ENCODE measurements at regions not wholly inside any gene's neighbourhood (a gene's known extent, or its start where the extent isn't known, plus 50 kb on each side); places are given as distances from the start of the nearest gene placed in this dataset.

GRCh38 chr10:71135236-71135635 is 77.1 kb upstream of the UNC5B start:
- Histone ChIP-seq H3K36me3 (ENCODE audit: control insufficient read depth, insufficient read depth, low read length) (no peaks in the 10 kb centered on the region), H3K27ac (ENCODE audit: low read length) (no peak overlapping the region), H3K27me3 (ENCODE audit: control insufficient read depth, insufficient read depth, low read length) (no peaks in the 10 kb centered on the region), H3K9me3 (ENCODE audit: control insufficient read depth, insufficient read depth, low read length) (no peaks in the 10 kb centered on the region), H3K4me1 (ENCODE audit: control insufficient read depth, insufficient read depth, low read length) (peaks cover 8% of the 10 kb centered on the region), H3K4me3 (ENCODE audit: low read length) (no peak overlapping the region)
- no peaks in the 10 kb centered on the region for H3K9me3 Mint-ChIP-seq
- DNase-seq (no peak), ATAC-seq (no peak)
- WGBS (ENCODE audit: insufficient coverage): 90% methylated on average over 3 of the region's 3 CpGs
- peaks cover 7 to 9% of the 10 kb centered on the region in 2 donors for H3K4me1 Mint-ChIP-seq
- peaks cover 8 to 14% of the 10 kb centered on the region in 2 donors for H3K27me3 Mint-ChIP-seq (ENCODE audit: low read depth in 2 of 2)
- intact Hi-C loops (cut with micrococcal nuclease): no loop called here
- H3K4me3 Mint-ChIP-seq: no peak overlapping the region
- no peaks in the 10 kb centered on the region for H3K36me3 Mint-ChIP-seq
- no peak overlapping the region for H3K27ac Mint-ChIP-seq
- TF ChIP-seq, protein P1, sequence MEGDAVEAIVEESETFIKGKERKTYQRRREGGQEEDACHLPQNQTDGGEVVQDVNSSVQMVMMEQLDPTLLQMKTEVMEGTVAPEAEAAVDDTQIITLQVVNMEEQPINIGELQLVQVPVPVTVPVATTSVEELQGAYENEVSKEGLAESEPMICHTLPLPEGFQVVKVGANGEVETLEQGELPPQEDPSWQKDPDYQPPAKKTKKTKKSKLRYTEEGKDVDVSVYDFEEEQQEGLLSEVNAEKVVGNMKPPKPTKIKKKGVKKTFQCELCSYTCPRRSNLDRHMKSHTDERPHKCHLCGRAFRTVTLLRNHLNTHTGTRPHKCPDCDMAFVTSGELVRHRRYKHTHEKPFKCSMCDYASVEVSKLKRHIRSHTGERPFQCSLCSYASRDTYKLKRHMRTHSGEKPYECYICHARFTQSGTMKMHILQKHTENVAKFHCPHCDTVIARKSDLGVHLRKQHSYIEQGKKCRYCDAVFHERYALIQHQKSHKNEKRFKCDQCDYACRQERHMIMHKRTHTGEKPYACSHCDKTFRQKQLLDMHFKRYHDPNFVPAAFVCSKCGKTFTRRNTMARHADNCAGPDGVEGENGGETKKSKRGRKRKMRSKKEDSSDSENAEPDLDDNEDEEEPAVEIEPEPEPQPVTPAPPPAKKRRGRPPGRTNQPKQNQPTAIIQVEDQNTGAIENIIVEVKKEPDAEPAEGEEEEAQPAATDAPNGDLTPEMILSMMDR (IDR thresholded peaks at IDR 0.05): no peak

- Histone ChIP-seq H3K36me3 (ENCODE audit: control insufficient read depth, insufficient read depth, low read length) (no peaks in the 10 kb centered on the region), H3K9me3 (ENCODE audit: control insufficient read depth, insufficient read depth, low read length) (no peaks in the 10 kb centered on the region), H3K4me1 (ENCODE audit: control insufficient read depth, insufficient read depth, low read length) (peaks cover 8% of the 10 kb centered on the region), H3K27me3 (ENCODE audit: control insufficient read depth, insufficient read depth, low read length) (no peaks in the 10 kb centered on the region), H3K4me3 (ENCODE audit: low read length) (no peak overlapping the region), H3K27ac (ENCODE audit: low read length) (no peak overlapping the region)
- intact Hi-C loops (cut with micrococcal nuclease): no loop called here
- no peaks in the 10 kb centered on the region for H3K36me3 Mint-ChIP-seq
- no peak for DNase-seq
- peaks cover 7 to 9% of the 10 kb centered on the region in 2 donors for H3K4me1 Mint-ChIP-seq
- no peak overlapping the region for H3K4me3 Mint-ChIP-seq
- TF ChIP-seq, protein P1 (IDR thresholded peaks at IDR 0.05): no peak
- no peaks in the 10 kb centered on the region for H3K9me3 Mint-ChIP-seq
- 81% methylated on average over 8 of the region's 8 CpGs for WGBS (ENCODE audit: insufficient coverage)
- ATAC-seq: no peak
- no peak overlapping the region for H3K27ac Mint-ChIP-seq
- H3K27me3 Mint-ChIP-seq (ENCODE audit: low read depth in 2 of 2): peaks cover 0 to 17% of the 10 kb centered on the region in 2 donors
Measured at GRCh38 chr10:71136036-71136721, 76.2 kb upstream of the UNC5B start.

- Histone ChIP-seq H3K9me3 (ENCODE audit: control insufficient read depth, insufficient read depth, low read length) (no peaks in the 10 kb centered on the region), H3K36me3 (ENCODE audit: control insufficient read depth, insufficient read depth, low read length) (no peaks in the 10 kb centered on the region), H3K27me3 (ENCODE audit: control insufficient read depth, insufficient read depth, low read length) (no peaks in the 10 kb centered on the region), H3K4me3 (ENCODE audit: low read length) (no peak overlapping the region), H3K4me1 (ENCODE audit: control insufficient read depth, insufficient read depth, low read length) (no peaks in the 10 kb centered on the region), H3K27ac (ENCODE audit: low read length) (no peak overlapping the region)
- intact Hi-C loops (cut with micrococcal nuclease): no loop called here
- Mint-ChIP-seq H3K27me3 (ENCODE audit: low read depth in 2 of 2) (peaks cover 6 to 16% of the 10 kb centered on the region in 2 donors), H3K4me3 (no peak overlapping the region), H3K9me3 (no peaks in the 10 kb centered on the region), H3K4me1 (peaks cover 3 to 4% of the 10 kb centered on the region in 2 donors), H3K27ac (no peak overlapping the region), H3K36me3 (no peaks in the 10 kb centered on the region)
- ATAC-seq (no peak), DNase-seq (no peak)
- TF ChIP-seq, protein P1 (IDR thresholded peaks at IDR 0.05): no peak
- WGBS (ENCODE audit: insufficient coverage): 83% methylated on average over 2 of the region's 2 CpGs
Measured at GRCh38 chr10:71137701-71138100, 74.7 kb upstream of the UNC5B start.
